ENCODE measurements at regions not wholly inside any gene's neighbourhood (a gene's known extent, or its start where the extent isn't known, plus 50 kb on each side); places are given as distances from the start of the nearest gene placed in this dataset.

GRCh38 chr1:65512967-65513780 is 92.7 kb downstream of the LEPR start:
- DNase-seq (ENCODE audit: low read depth): no peak
- TF ChIP-seq POLR2A (IDR thresholded peaks at IDR 0.05; ENCODE audit: extremely low read depth, insufficient read length) (no peak), MYC (IDR thresholded peaks at IDR 0.05; ENCODE audit: low read depth, low read length) (no peak)
- TF ChIP-seq, protein P1, sequence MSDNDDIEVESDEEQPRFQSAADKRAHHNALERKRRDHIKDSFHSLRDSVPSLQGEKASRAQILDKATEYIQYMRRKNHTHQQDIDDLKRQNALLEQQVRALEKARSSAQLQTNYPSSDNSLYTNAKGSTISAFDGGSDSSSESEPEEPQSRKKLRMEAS (IDR thresholded peaks at IDR 0.05; ENCODE audit: low read depth, low read length): no peak
- TF ChIP-seq, protein P2, sequence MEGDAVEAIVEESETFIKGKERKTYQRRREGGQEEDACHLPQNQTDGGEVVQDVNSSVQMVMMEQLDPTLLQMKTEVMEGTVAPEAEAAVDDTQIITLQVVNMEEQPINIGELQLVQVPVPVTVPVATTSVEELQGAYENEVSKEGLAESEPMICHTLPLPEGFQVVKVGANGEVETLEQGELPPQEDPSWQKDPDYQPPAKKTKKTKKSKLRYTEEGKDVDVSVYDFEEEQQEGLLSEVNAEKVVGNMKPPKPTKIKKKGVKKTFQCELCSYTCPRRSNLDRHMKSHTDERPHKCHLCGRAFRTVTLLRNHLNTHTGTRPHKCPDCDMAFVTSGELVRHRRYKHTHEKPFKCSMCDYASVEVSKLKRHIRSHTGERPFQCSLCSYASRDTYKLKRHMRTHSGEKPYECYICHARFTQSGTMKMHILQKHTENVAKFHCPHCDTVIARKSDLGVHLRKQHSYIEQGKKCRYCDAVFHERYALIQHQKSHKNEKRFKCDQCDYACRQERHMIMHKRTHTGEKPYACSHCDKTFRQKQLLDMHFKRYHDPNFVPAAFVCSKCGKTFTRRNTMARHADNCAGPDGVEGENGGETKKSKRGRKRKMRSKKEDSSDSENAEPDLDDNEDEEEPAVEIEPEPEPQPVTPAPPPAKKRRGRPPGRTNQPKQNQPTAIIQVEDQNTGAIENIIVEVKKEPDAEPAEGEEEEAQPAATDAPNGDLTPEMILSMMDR (IDR thresholded peaks at IDR 0.05; ENCODE audit: low read depth, low read length): no peak
- H3K4me3 ChIP-seq (ENCODE audit: low read depth, low read length): no peak overlapping the region

- TF ChIP-seq MYC (IDR thresholded peaks at IDR 0.05; ENCODE audit: low read depth, low read length) (no peak), POLR2A (IDR thresholded peaks at IDR 0.05; ENCODE audit: extremely low read depth, insufficient read length) (no peak)
- TF ChIP-seq, protein P2 (IDR thresholded peaks at IDR 0.05; ENCODE audit: low read depth, low read length): no peak
- TF ChIP-seq, protein P1 (IDR thresholded peaks at IDR 0.05; ENCODE audit: low read depth, low read length): no peak
- DNase-seq (ENCODE audit: low read depth): no peak
- no peak overlapping the region for H3K4me3 ChIP-seq (ENCODE audit: low read depth, low read length)
Observed at GRCh38 chr1:65514041-65514440, 93.6 kb downstream of the LEPR start.

- no peak for DNase-seq (ENCODE audit: low read depth)
- TF ChIP-seq, protein P2 (IDR thresholded peaks at IDR 0.05; ENCODE audit: low read depth, low read length): no peak
- TF ChIP-seq, protein P1 (IDR thresholded peaks at IDR 0.05; ENCODE audit: low read depth, low read length): no peak
- no peak for TF ChIP-seq POLR2A (IDR thresholded peaks at IDR 0.05; ENCODE audit: extremely low read depth, insufficient read length)
- no peak for TF ChIP-seq MYC (IDR thresholded peaks at IDR 0.05; ENCODE audit: low read depth, low read length)
- H3K4me3 ChIP-seq (ENCODE audit: low read depth, low read length): no peak overlapping the region
Observed at GRCh38 chr1:65524931-65525265, 104.4 kb downstream of the LEPR start.

- TF ChIP-seq, protein P2 (IDR thresholded peaks at IDR 0.05; ENCODE audit: low read depth, low read length): no peak
- no peak for TF ChIP-seq POLR2A (IDR thresholded peaks at IDR 0.05; ENCODE audit: extremely low read depth, insufficient read length)
- TF ChIP-seq MYC (IDR thresholded peaks at IDR 0.05; ENCODE audit: low read depth, low read length): no peak
- TF ChIP-seq, protein P1 (IDR thresholded peaks at IDR 0.05; ENCODE audit: low read depth, low read length): no peak
- H3K4me3 ChIP-seq (ENCODE audit: low read depth, low read length): no peak overlapping the region
- no peak for DNase-seq (ENCODE audit: low read depth)
Observed at GRCh38 chr1:65525266-65526048, 105.0 kb downstream of the LEPR start.

DNA sequence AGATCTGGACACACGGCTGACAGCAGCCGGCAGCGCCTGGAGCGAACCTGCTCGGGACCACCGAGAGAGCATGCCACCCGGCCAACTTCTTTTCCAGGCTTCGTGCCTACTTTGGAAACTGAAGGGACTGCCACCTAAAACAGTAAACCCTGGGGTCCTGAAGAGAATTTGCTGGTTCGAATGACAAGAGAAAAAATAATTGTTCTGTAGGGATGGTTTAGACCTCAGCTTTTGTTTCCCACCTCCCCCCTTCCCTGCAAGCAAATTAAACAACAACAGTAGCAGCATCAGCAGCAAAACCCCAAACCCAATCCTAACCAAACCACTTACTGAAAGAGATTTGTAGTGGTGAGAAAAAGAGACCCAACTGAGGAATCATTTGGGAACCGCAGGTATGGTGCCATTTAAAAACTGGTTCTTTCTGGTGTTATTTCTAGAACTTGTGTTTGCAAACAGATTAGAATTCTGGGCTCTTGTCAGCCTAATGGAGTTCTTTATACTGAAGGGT is 105.6 kb downstream of the LEPR start:
- H3K4me3 ChIP-seq (ENCODE audit: low read depth, low read length): no peak overlapping the region
- TF ChIP-seq, protein P1 (IDR thresholded peaks at IDR 0.05; ENCODE audit: low read depth, low read length): no peak
- TF ChIP-seq POLR2A (IDR thresholded peaks at IDR 0.05; ENCODE audit: extremely low read depth, insufficient read length) (no peak), MYC (IDR thresholded peaks at IDR 0.05; ENCODE audit: low read depth, low read length) (no peak)
- TF ChIP-seq, protein P2 (IDR thresholded peaks at IDR 0.05; ENCODE audit: low read depth, low read length): no peak

More for the DNA sequence above, 105.6 kb downstream of the LEPR start:
- DNase-seq (ENCODE audit: low read depth): no peak

Data from NB4 (cell line).